HG03457 (cell line): ENCODE measurements at regions not wholly inside any gene's neighbourhood (a gene's known extent, or its start where the extent isn't known, plus 50 kb on each side); places are given as distances from the start of the nearest gene placed in this dataset.
"Not testable (repeated sequence)": the region's sequence is repeated elsewhere in the genome, so short reads cannot be mapped to it uniquely, and the experiment has no call there.

ENCODE experiments used
- ATAC-seq: cut with Tn5 transposase; IDR thresholded peaks from one replicate; pipeline ENCODE4 v1.9.1; 2021; ENCODE audit warnings: moderate number of reproducible peaks; ENCODE audit not compliant: unreplicated experiment

GRCh38 chr10:61020420-61021158 lies 76.6 kb upstream of the RHOBTB1 start:
- ATAC-seq = no peak

GRCh38 chr10:61018146-61018545 lies 74.2 kb upstream of the RHOBTB1 start:
- no peak for ATAC-seq

GRCh38 chr10:61016630-61017029 lies 72.6 kb upstream of the RHOBTB1 start:
- ATAC-seq = no peak

- ATAC-seq = no peak
These were observed 72.0 kb upstream of the RHOBTB1 start for GRCh38 chr10:61016007-61016406.

GRCh38 chr10:61010863-61011262 lies 66.9 kb upstream of the RHOBTB1 start:
- ATAC-seq = no peak

- ATAC-seq = not testable (repeated sequence)
These were observed 59.1 kb upstream of the RHOBTB1 start for GRCh38 chr10:61003069-61003468.

- ATAC-seq = no peak
These were observed 57.7 kb upstream of the RHOBTB1 start for GRCh38 chr10:61001731-61002122.

GRCh38 chr10:61000769-61001730 lies 57.1 kb upstream of the RHOBTB1 start:
- ATAC-seq = no peak

GRCh38 chr10:60998932-60999331 lies 54.9 kb upstream of the RHOBTB1 start:
- no peak for ATAC-seq

GRCh38 chr10:60994128-60994527 lies 50.1 kb upstream of the RHOBTB1 start:
- no peak for ATAC-seq
